ENCODE measurements at regions not wholly inside any gene's neighbourhood (a gene's known extent, or its start where the extent isn't known, plus 50 kb on each side); places are given as distances from the start of the nearest gene placed in this dataset.

GRCh38 chr6:121584586-121585369, 149.3 kb downstream of the GJA1 start:
- no peak for TF ChIP-seq GATAD1 (CRISPR knock-in tag; IDR thresholded peaks at IDR 0.05)
- no peak for TF ChIP-seq ZNF17 (CRISPR knock-in tag; IDR thresholded peaks at IDR 0.05)
- TF ChIP-seq NFKBIZ (CRISPR knock-in tag; IDR thresholded peaks at IDR 0.05) = no peak
- TF ChIP-seq ARID4A (CRISPR knock-in tag; IDR thresholded peaks at IDR 0.05; ENCODE audit: borderline replicate concordance) = no peak
- no peak overlapping the region for H3K27ac ChIP-seq (ENCODE audit: extremely low read length, insufficient read depth, low read length)
- no peaks in the 10 kb centered on the region for H3K9me3 ChIP-seq (ENCODE audit: low read length)
- BruUV-seq (replicated peaks) = no TSS peak
- WGBS (ENCODE audit: low lambda C conversion rate) = 48% methylated on average over 4 of the region's 4 CpGs
- H2AFZ ChIP-seq (ENCODE audit: low read length) = no peak overlapping the region
- no peaks in the 10 kb centered on the region for H3K79me2 ChIP-seq (ENCODE audit: insufficient read depth, low read length)
- no peak overlapping the region for H3K4me2 ChIP-seq (ENCODE audit: low read depth, low read length)
- H3K36me3 ChIP-seq (replicated peaks in 1 of 2; ENCODE audit: control insufficient read depth in 1 of 2, insufficient read depth in 2 of 2, low read length in 2 of 2) = no peaks in the 10 kb centered on the region
- no peaks in the 10 kb centered on the region for H4K20me1 ChIP-seq (ENCODE audit: insufficient read depth, low read length)
- H3K9ac ChIP-seq (ENCODE audit: insufficient read depth, low read depth, low read length) = no peak overlapping the region
- DNase-seq (ENCODE audit: low spot score) (no peak), FAIRE-seq (no peak), ATAC-seq (no peak)
- H3K4me1 ChIP-seq (ENCODE audit: insufficient read depth, low read length) = no peaks in the 10 kb centered on the region
- in situ Hi-C loops (cut with HindIII; ENCODE audit: extremely low pct_ligation_motif_present, low pct_unique_long_range_greater_than_20kb) = no loop called here
- ChIA-PET POLR2A (no interaction called here), CTCF (ENCODE audit: low intra/inter-chr PET ratio, low total read pairs) (no interaction called here)
- H3K27me3 ChIP-seq (ENCODE audit: control insufficient read depth in 1 of 2, insufficient read depth in 2 of 2, low read length in 2 of 2) = no peaks in the 10 kb centered on the region
- no peak overlapping the region for H3K4me3 ChIP-seq (replicated peaks in 1 of 3; ENCODE audit: insufficient read depth in 1 of 3, low read depth in 2 of 3, low read length in 3 of 3)
- intact Hi-C loops (cut with micrococcal nuclease; ENCODE audit: unreplicated experiment) = no loop called here
